ENCODE measurements at regions not wholly inside any gene's neighbourhood (a gene's known extent, or its start where the extent isn't known, plus 50 kb on each side); places are given as distances from the start of the nearest gene placed in this dataset.
A peak's percentile ranks its signal among the peaks of the same experiment; 100 is the strongest.

- Histone ChIP-seq H3K27me3 (replicated peaks; ENCODE audit: insufficient read depth) (no peaks in the 10 kb centered on the region), H3K9me3 (no peaks in the 10 kb centered on the region), H3K4me1 (ENCODE audit: control insufficient read depth in 1 of 2, low read depth in 2 of 2) (peaks cover 38 to 89% of the 10 kb centered on the region in 2 donors), H3K27ac (peak overlapping the region; percentile 67 to 82), H3K4me3 (no peak overlapping the region), H3K36me3 (no peaks in the 10 kb centered on the region)
- TF ChIP-seq CTCF (IDR thresholded peaks at IDR 0.05): no peak
- DNase-seq (ENCODE audit: low spot score) (no peak), ATAC-seq (ENCODE audit: insufficient number of reproducible peaks, low FRiP score, low read depth) (no peak)
Measured at GRCh38 chr4:41432219-41432618, 105.7 kb upstream of the LIMCH1 start.

- Histone ChIP-seq H3K4me3 (no peak overlapping the region), H3K36me3 (no peaks in the 10 kb centered on the region), H3K4me1 (ENCODE audit: control insufficient read depth in 1 of 2, low read depth in 2 of 2) (peaks cover 32 to 89% of the 10 kb centered on the region in 2 donors), H3K9me3 (no peaks in the 10 kb centered on the region), H3K27ac (peak overlapping the region; percentile 67 to 82), H3K27me3 (replicated peaks; ENCODE audit: insufficient read depth) (no peaks in the 10 kb centered on the region)
- ATAC-seq (ENCODE audit: insufficient number of reproducible peaks, low FRiP score, low read depth): no peak
- DNase-seq (ENCODE audit: low spot score): no peak
- no peak for TF ChIP-seq CTCF (IDR thresholded peaks at IDR 0.05)
Measured at GRCh38 chr4:41432881-41433280, 105.1 kb upstream of the LIMCH1 start.

GRCh38 chr4:41433361-41433760 lies 104.6 kb upstream of the LIMCH1 start:
- DNase-seq (ENCODE audit: low spot score) (no peak), ATAC-seq (ENCODE audit: insufficient number of reproducible peaks, low FRiP score, low read depth) (no peak)
- peak overlapping the region; percentile 67 to 82 for H3K27ac ChIP-seq
- H3K27me3 ChIP-seq (replicated peaks; ENCODE audit: insufficient read depth): no peaks in the 10 kb centered on the region
- H3K4me1 ChIP-seq (ENCODE audit: control insufficient read depth in 1 of 2, low read depth in 2 of 2): peaks cover 28 to 89% of the 10 kb centered on the region in 2 donors
- H3K9me3 ChIP-seq: no peaks in the 10 kb centered on the region
- H3K36me3 ChIP-seq: no peaks in the 10 kb centered on the region
- TF ChIP-seq CTCF (IDR thresholded peaks at IDR 0.05): no peak
- H3K4me3 ChIP-seq: no peak overlapping the region

- no peak for ATAC-seq (ENCODE audit: insufficient number of reproducible peaks, low FRiP score, low read depth)
- no peak overlapping the region for H3K4me3 ChIP-seq
- no peaks in the 10 kb centered on the region for H3K9me3 ChIP-seq
- H3K36me3 ChIP-seq: no peaks in the 10 kb centered on the region
- TF ChIP-seq CTCF (IDR thresholded peaks at IDR 0.05): no peak
- H3K4me1 ChIP-seq (ENCODE audit: control insufficient read depth in 1 of 2, low read depth in 2 of 2): peaks cover 25 to 81% of the 10 kb centered on the region in 2 donors
- DNase-seq (ENCODE audit: low spot score): no peak
- no peak overlapping the region for H3K27ac ChIP-seq
- no peaks in the 10 kb centered on the region for H3K27me3 ChIP-seq (replicated peaks; ENCODE audit: insufficient read depth)
Measured at GRCh38 chr4:41435510-41435909, 102.4 kb upstream of the LIMCH1 start.

GRCh38 chr4:41436419-41436818 lies 101.5 kb upstream of the LIMCH1 start:
- DNase-seq (ENCODE audit: low spot score): no peak
- Histone ChIP-seq H3K4me1 (ENCODE audit: control insufficient read depth in 1 of 2, low read depth in 2 of 2) (peaks cover 21 to 75% of the 10 kb centered on the region in 2 donors), H3K27ac (peak overlapping the region; percentile 35 to 47), H3K9me3 (no peaks in the 10 kb centered on the region), H3K4me3 (no peak overlapping the region), H3K36me3 (no peaks in the 10 kb centered on the region), H3K27me3 (replicated peaks; ENCODE audit: insufficient read depth) (no peaks in the 10 kb centered on the region)
- ATAC-seq (ENCODE audit: insufficient number of reproducible peaks, low FRiP score, low read depth): no peak
- TF ChIP-seq CTCF (IDR thresholded peaks at IDR 0.05): no peak
